ENCODE measurements at regions not wholly inside any gene's neighbourhood (a gene's known extent, or its start where the extent isn't known, plus 50 kb on each side); places are given as distances from the start of the nearest gene placed in this dataset.

DNA sequence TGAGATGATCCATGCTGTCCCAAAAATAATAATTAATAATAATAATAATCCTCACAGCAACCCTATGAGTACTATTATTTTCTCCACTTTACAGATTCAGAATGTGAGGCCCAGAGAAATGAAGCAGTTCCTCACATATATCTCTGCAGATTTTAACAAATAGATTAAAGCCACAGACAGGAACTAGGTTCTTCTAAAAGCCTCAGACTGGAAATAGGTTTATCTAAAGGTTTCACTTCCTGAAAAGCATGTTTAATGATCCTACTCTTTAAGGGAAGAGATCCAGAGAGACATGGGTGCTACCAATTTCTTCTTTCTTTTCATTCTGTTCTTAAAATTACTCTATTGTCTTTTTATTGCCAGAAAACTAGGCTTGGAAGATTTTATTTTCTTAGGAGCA, 1079.4 kb upstream of the COX7C start:
- TF ChIP-seq GABPA (IDR thresholded peaks at IDR 0.05; ENCODE audit: low read depth) (no peak), POLR2A (IDR thresholded peaks at IDR 0.05; ENCODE audit: low read depth, low read length) (no peak)
